ENCODE measurements at regions not wholly inside any gene's neighbourhood (a gene's known extent, or its start where the extent isn't known, plus 50 kb on each side); places are given as distances from the start of the nearest gene placed in this dataset.

GRCh38 chr6:4448841-4449240, 313.5 kb upstream of the ECI2 start:
- H3K4me3 ChIP-seq (ENCODE audit: low read length), result no peak overlapping the region
- no peak for DNase-seq (ENCODE audit: low read depth)
- TF ChIP-seq CTCF (IDR thresholded peaks at IDR 0.05; ENCODE audit: insufficient read depth, low read depth, low read length, missing control alignments), result no peak

- TF ChIP-seq CTCF (IDR thresholded peaks at IDR 0.05; ENCODE audit: insufficient read depth, low read depth, low read length, missing control alignments), result no peak
- DNase-seq (ENCODE audit: low read depth), result no peak
- no peak overlapping the region for H3K4me3 ChIP-seq (ENCODE audit: low read length)
Observed at GRCh38 chr6:4447639-4448330, 312.4 kb upstream of the ECI2 start.

GRCh38 chr6:4446982-4447381, 311.6 kb upstream of the ECI2 start:
- H3K4me3 ChIP-seq (ENCODE audit: low read length), result no peak overlapping the region
- no peak for DNase-seq (ENCODE audit: low read depth)
- TF ChIP-seq CTCF (IDR thresholded peaks at IDR 0.05; ENCODE audit: insufficient read depth, low read depth, low read length, missing control alignments), result no peak

- no peak for DNase-seq (ENCODE audit: low read depth)
- TF ChIP-seq CTCF (IDR thresholded peaks at IDR 0.05; ENCODE audit: insufficient read depth, low read depth, low read length, missing control alignments), result no peak
Observed at GRCh38 chr6:4441981-4442434, 306.6 kb upstream of the ECI2 start.

GRCh38 chr6:4439159-4439558, 303.8 kb upstream of the ECI2 start:
- TF ChIP-seq CTCF (IDR thresholded peaks at IDR 0.05; ENCODE audit: insufficient read depth, low read depth, low read length, missing control alignments), result no peak
- no peak for DNase-seq (ENCODE audit: low read depth)
- no peak overlapping the region for H3K4me3 ChIP-seq (ENCODE audit: low read length)

More at GRCh38 chr6:4441981-4442434, 306.6 kb upstream of the ECI2 start:
- H3K4me3 ChIP-seq (ENCODE audit: low read length), result no peak overlapping the region

- DNase-seq (ENCODE audit: low read depth), result no peak
- TF ChIP-seq CTCF (IDR thresholded peaks at IDR 0.05; ENCODE audit: insufficient read depth, low read depth, low read length, missing control alignments), result no peak
- H3K4me3 ChIP-seq (ENCODE audit: low read length), result no peak overlapping the region
Observed at GRCh38 chr6:4437342-4437741, 302.0 kb upstream of the ECI2 start.

GRCh38 chr6:4435981-4436445, 300.6 kb upstream of the ECI2 start:
- DNase-seq (ENCODE audit: low read depth), result peak; percentile 75
- no peak for TF ChIP-seq CTCF (IDR thresholded peaks at IDR 0.05; ENCODE audit: insufficient read depth, low read depth, low read length, missing control alignments)
- H3K4me3 ChIP-seq (ENCODE audit: low read length), result no peak overlapping the region

All from epithelial cell of esophagus (primary cell).